ENCODE measurements at regions not wholly inside any gene's neighbourhood (a gene's known extent, or its start where the extent isn't known, plus 50 kb on each side); places are given as distances from the start of the nearest gene placed in this dataset.
"Not testable (repeated sequence)": the region's sequence is repeated elsewhere in the genome, so short reads cannot be mapped to it uniquely, and the experiment has no call there.

- DNase-seq (ENCODE audit: low read depth, low spot score) (no peak), FAIRE-seq (no peak)
- Histone ChIP-seq H3K4me1 (ENCODE audit: control insufficient read depth, extremely low read depth, insufficient read depth, low read length) (no peaks in the 10 kb centered on the region), H3K27me3 (ENCODE audit: control insufficient read depth in 2 of 2, insufficient read depth in 2 of 2, low read length in 2 of 2) (no peaks in the 10 kb centered on the region), H3K79me2 (ENCODE audit: control insufficient read depth, insufficient read depth, low read length) (no peaks in the 10 kb centered on the region), H3K9me3 (replicated peaks; ENCODE audit: control insufficient read depth, insufficient read depth, low read length) (no peaks in the 10 kb centered on the region), H3K9me1 (replicated peaks; ENCODE audit: control insufficient read depth, extremely low read depth, insufficient read depth, low read length) (no peaks in the 10 kb centered on the region), H2AFZ (ENCODE audit: low read depth, low read length) (no peak overlapping the region), H4K20me1 (replicated peaks; ENCODE audit: control insufficient read depth, extremely low read depth, insufficient read depth, low read length) (no peaks in the 10 kb centered on the region), H3K27ac (ENCODE audit: insufficient read depth, low read depth, low read length) (no peak overlapping the region), H3K9ac (replicated peaks; ENCODE audit: extremely low read depth, insufficient read depth, low read length) (no peak overlapping the region), H3K4me2 (ENCODE audit: insufficient read depth, low read length) (no peak overlapping the region), H3K4me3 (replicated peaks in 1 of 3; ENCODE audit: insufficient read depth in 1 of 3, low read depth in 1 of 3, low read length in 3 of 3) (no peak overlapping the region), H3K36me3 (ENCODE audit: control insufficient read depth in 2 of 2, extremely low read depth in 1 of 2, insufficient read depth in 2 of 2, low read length in 2 of 2) (no peaks in the 10 kb centered on the region)
- dilution Hi-C loops (cut with MboI; ENCODE audit: extremely low pct_ligation_motif_present, low sequenced_read_pairs) (no loop called here), intact Hi-C loops (cut with micrococcal nuclease) (loop anchor here (10.0 kb wide), 1 partner anchor 47 kb away; no protein-coding TSS in a partner anchor)
- ChIA-PET POLR2A (no interaction called here), CTCF (no interaction called here)
- TF ChIP-seq GATA2 (IDR thresholded peaks at IDR 0.05; ENCODE audit: insufficient read depth, insufficient read length, low read depth, low read length) (no peak), POLR2A (IDR thresholded peaks at IDR 0.05; ENCODE audit: low read depth, low read length) (no peak), JUN (IDR thresholded peaks at IDR 0.05; ENCODE audit: borderline replicate concordance, insufficient read depth, insufficient read length, low read depth) (no peak), FOS (IDR thresholded peaks at IDR 0.05; ENCODE audit: borderline replicate concordance, insufficient read depth, low read length) (no peak), MAX (IDR thresholded peaks at IDR 0.05; ENCODE audit: insufficient read depth, insufficient read length) (no peak), EZH2 (IDR thresholded peaks at IDR 0.05; ENCODE audit: borderline replicate concordance, low read depth, low read length, severe bottlenecking) (no peak), MYC (IDR thresholded peaks at IDR 0.05; ENCODE audit: low read depth, low read length) (no peak), POLR2AphosphoS5 (IDR thresholded peaks at IDR 0.05; ENCODE audit: insufficient read depth, low read depth, low read length) (no peak), CTCF (IDR thresholded peaks at IDR 0.05; ENCODE audit: extremely low read depth in 1 of 2, insufficient read depth in 1 of 2, low read depth in 1 of 2, low read length in 2 of 2) (no peak)
- BruUV-seq (replicated peaks): no TSS peak
These were observed 185.0 kb upstream of the ZNF469 start for GRCh38 chr16:88197481-88198456.

- DNase-seq (ENCODE audit: low read depth, low spot score); H3K9me1 ChIP-seq (replicated peaks; ENCODE audit: control insufficient read depth, extremely low read depth, insufficient read depth, low read length); CTCF ChIA-PET; H3K36me3 ChIP-seq (ENCODE audit: control insufficient read depth in 2 of 2, extremely low read depth in 1 of 2, insufficient read depth in 2 of 2, low read length in 2 of 2); dilution Hi-C loops (cut with MboI; ENCODE audit: extremely low pct_ligation_motif_present, low sequenced_read_pairs); BruUV-seq (replicated peaks); H2AFZ ChIP-seq (ENCODE audit: low read depth, low read length); H3K27me3 ChIP-seq (ENCODE audit: control insufficient read depth in 2 of 2, insufficient read depth in 2 of 2, low read length in 2 of 2); FAIRE-seq; H3K9me3 ChIP-seq (replicated peaks; ENCODE audit: control insufficient read depth, insufficient read depth, low read length); H4K20me1 ChIP-seq (replicated peaks; ENCODE audit: control insufficient read depth, extremely low read depth, insufficient read depth, low read length); POLR2A ChIA-PET; H3K4me3 ChIP-seq (replicated peaks in 1 of 3; ENCODE audit: insufficient read depth in 1 of 3, low read depth in 1 of 3, low read length in 3 of 3); H3K79me2 ChIP-seq (ENCODE audit: control insufficient read depth, insufficient read depth, low read length); H3K27ac ChIP-seq (ENCODE audit: insufficient read depth, low read depth, low read length); H3K4me1 ChIP-seq (ENCODE audit: control insufficient read depth, extremely low read depth, insufficient read depth, low read length); H3K4me2 ChIP-seq (ENCODE audit: insufficient read depth, low read length); H3K9ac ChIP-seq (replicated peaks; ENCODE audit: extremely low read depth, insufficient read depth, low read length): not testable (repeated sequence)
- intact Hi-C loops (cut with micrococcal nuclease): loop anchor here (10.0 kb wide), 1 partner anchor 46 kb away; no protein-coding TSS in a partner anchor
These were observed 184.1 kb upstream of the ZNF469 start for GRCh38 chr16:88198457-88199295.
